OCI-LY7 (cell line): ENCODE measurements at regions not wholly inside any gene's neighbourhood (a gene's known extent, or its start where the extent isn't known, plus 50 kb on each side); places are given as distances from the start of the nearest gene placed in this dataset.

Experiments
- BruUV-seq: library from RNA; stranded (reverse); fragments of 400-500 nt; replicated peaks from 2 replicates; lab custom pipeline; 2021; lab: Mats Ljungman, UMichigan
- CTCF ChIA-PET: fragments of 300-600 bp; sonication (Branson Sonifier 250); formaldehyde crosslinking; loops from one replicate; lab custom pipeline; 2022; ENCODE audit warnings: antibody characterized with exemption; ENCODE audit not compliant: unreplicated experiment; lab: Charles Lee
- POLR2A ChIA-PET: fragments of 300-600 bp; sonication (Branson Sonifier 250); formaldehyde crosslinking; loops from one replicate; lab custom pipeline; 2022; ENCODE audit warnings: antibody characterized with exemption; lab: Charles Lee
- DNase-seq: peaks from one replicate; pipeline ENCODE4 v3.0.0-alpha.2; 2015; ENCODE audit warnings: low spot score
- H2AFZ ChIP-seq: fragments of 200-600 bp; sonication (generic), shearing (Covaris generic); 2 replicates; pipeline ENCODE4 v1.6.1; 2014; ENCODE audit warnings: mild to moderate bottlenecking, antibody characterized with exemption, low read length, moderate library complexity
- H3K27ac ChIP-seq: fragments of 200-600 bp; sonication (generic); 2 replicates; pipeline ENCODE4 v1.5.1; 2014; ENCODE audit warnings: mixed run types, low read depth, mild to moderate bottlenecking, moderate library complexity, low read length, inconsistent platforms; ENCODE audit not compliant: poor library complexity, severe bottlenecking
- H3K36me3 ChIP-seq: fragments of 200-600 bp; sonication (generic); 2 replicates; pipeline ENCODE4 v1.6.1; 2014; ENCODE audit warnings: mild to moderate bottlenecking, antibody characterized with exemption, low read length, moderate library complexity, mixed read lengths; ENCODE audit not compliant: insufficient read depth
- H3K4me1 ChIP-seq: fragments of 200-600 bp; sonication (generic); 2 replicates; pipeline ENCODE4 v1.5.1; 2014; ENCODE audit warnings: mild to moderate bottlenecking, low read length; ENCODE audit not compliant: insufficient read depth, poor library complexity, severe bottlenecking
- H3K4me2 ChIP-seq: fragments of 200-600 bp; sonication (generic); 2 replicates; pipeline ENCODE4 v1.6.1; 2014; ENCODE audit warnings: mild to moderate bottlenecking, low read length
- H3K4me3 ChIP-seq: fragments of 200-600 bp; sonication (generic); 2 replicates; pipeline ENCODE4 v1.5.1; 2014; ENCODE audit warnings: mild to moderate bottlenecking, low read depth, low read length; ENCODE audit not compliant: poor library complexity, severe bottlenecking
- H3K79me2 ChIP-seq: fragments of 200-600 bp; sonication (generic); 2 replicates; pipeline ENCODE4 v1.6.1; 2016; ENCODE audit warnings: low read depth, mild to moderate bottlenecking, low read length, moderate library complexity, mixed read lengths; ENCODE audit not compliant: insufficient read depth
- H3K9me2 ChIP-seq: fragments of 200-600 bp; sonication (generic); 2 replicates; pipeline ENCODE4 v1.6.1; 2016; ENCODE audit warnings: mild to moderate bottlenecking, low read length, mixed read lengths; ENCODE audit not compliant: insufficient read depth
- H3K9me3 ChIP-seq: fragments of 200-600 bp; sonication (generic); 2 replicates; pipeline ENCODE4 v1.6.1; 2014; ENCODE audit warnings: mild to moderate bottlenecking, mixed run types, low read length, mixed read lengths
- H4K20me1 ChIP-seq: fragments of 200-600 bp; sonication (generic); 2 replicates; pipeline ENCODE4 v1.6.1; 2014; ENCODE audit warnings: mild to moderate bottlenecking, antibody characterized with exemption, low read length, moderate library complexity, mixed read lengths; ENCODE audit not compliant: insufficient read depth
- EZH2phosphoT487 ChIP-seq: fragments of 200-600 bp; sonication (generic); IDR thresholded peaks from 2 replicates; pipeline ENCODE4 v1.6.1; 2018; ENCODE audit warnings: low read depth, borderline replicate concordance, mild to moderate bottlenecking, mixed run types, antibody characterized with exemption, low read length, moderate library complexity, mixed read lengths
- intact Hi-C: fragments of 100-400 bp; cut with micrococcal nuclease; formaldehyde crosslinking; loops from one replicate; pipeline ENCODE4 v1.10.0; 2022; ENCODE audit not compliant: unreplicated experiment
- TF ChIP-seq, protein P1 (sequence below): fragments of 200-600 bp; sonication (generic); conservative IDR thresholded peaks from 2 replicates; pipeline ENCODE4 v1.5.1; 2014; ENCODE audit warnings: mild to moderate bottlenecking, antibody characterized with exemption, low read length, moderate library complexity, mixed read lengths

- Histone ChIP-seq H3K4me3 (no peak overlapping the region), H3K36me3 (no peaks in the 10 kb centered on the region), H3K9me2 (no peaks in the 10 kb centered on the region), H3K79me2 (no peaks in the 10 kb centered on the region), H2AFZ (no peak overlapping the region), H4K20me1 (no peaks in the 10 kb centered on the region), H3K27ac (no peak overlapping the region), H3K4me2 (no peak overlapping the region), H3K4me1 (no peaks in the 10 kb centered on the region), H3K9me3 (no peaks in the 10 kb centered on the region)
- BruUV-seq, result no TSS peak
- intact Hi-C loops, result no loop called here
- CTCF ChIA-PET, result no interaction called here
- TF ChIP-seq, protein P1, sequence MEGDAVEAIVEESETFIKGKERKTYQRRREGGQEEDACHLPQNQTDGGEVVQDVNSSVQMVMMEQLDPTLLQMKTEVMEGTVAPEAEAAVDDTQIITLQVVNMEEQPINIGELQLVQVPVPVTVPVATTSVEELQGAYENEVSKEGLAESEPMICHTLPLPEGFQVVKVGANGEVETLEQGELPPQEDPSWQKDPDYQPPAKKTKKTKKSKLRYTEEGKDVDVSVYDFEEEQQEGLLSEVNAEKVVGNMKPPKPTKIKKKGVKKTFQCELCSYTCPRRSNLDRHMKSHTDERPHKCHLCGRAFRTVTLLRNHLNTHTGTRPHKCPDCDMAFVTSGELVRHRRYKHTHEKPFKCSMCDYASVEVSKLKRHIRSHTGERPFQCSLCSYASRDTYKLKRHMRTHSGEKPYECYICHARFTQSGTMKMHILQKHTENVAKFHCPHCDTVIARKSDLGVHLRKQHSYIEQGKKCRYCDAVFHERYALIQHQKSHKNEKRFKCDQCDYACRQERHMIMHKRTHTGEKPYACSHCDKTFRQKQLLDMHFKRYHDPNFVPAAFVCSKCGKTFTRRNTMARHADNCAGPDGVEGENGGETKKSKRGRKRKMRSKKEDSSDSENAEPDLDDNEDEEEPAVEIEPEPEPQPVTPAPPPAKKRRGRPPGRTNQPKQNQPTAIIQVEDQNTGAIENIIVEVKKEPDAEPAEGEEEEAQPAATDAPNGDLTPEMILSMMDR, result no peak
- TF ChIP-seq EZH2phosphoT487, result no peak
- POLR2A ChIA-PET, result interaction anchor here (0.5 kb wide), 1 partner anchor 268 kb away, joined by 3 read pairs; no protein-coding TSS in a partner anchor
- DNase-seq, result no peak
These were observed 67.3 kb downstream of the ACKR3 start for GRCh38 chr2:236636714-236637470.

DNA sequence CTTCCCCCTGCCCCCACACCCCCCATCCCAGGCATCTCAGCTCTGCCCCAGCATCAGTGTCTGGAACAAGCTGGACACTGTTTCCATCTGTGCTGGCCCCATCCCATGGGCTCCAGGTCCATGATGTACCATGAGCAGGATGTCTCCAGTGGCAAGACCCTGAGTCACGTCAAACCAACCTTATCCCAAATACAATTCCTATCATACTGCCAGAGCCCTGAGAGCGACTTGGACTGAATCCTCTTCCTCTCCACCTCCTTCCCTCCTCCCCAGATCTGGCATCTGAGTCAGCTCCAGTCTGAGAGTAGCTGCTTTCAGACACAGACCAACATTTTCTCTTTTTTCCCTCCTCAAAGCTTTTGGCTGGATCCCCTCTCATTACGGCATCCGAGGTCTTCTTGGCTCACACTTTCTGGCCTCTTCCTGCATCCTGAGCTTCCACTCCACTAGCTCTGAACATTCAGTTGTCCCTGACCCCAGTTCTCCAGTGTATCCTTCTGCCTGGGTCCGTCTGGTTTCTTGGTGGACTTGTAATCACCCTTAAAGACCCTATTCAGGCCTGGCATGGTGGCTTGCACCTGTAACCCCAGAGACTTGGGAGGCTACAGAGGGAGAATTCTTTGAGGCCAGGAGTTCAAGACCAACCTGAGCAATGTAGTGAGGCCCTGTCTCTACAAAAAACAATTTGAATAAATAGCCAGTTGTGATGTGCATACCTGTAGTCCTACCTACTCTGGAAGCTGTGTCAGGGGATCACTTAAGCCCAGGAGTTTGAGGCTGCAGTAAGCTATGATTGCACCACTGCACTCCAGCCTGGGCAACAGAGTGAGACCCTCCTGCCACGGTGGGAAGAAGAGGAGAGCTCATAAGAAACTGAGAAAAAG, 68.3 kb downstream of the ACKR3 start:
- DNase-seq, result no peak
- ChIA-PET POLR2A (interaction anchor here (0.5 kb wide), 1 partner anchor 267 kb away, joined by 3 read pairs; no protein-coding TSS in a partner anchor), CTCF (no interaction called here)
- TF ChIP-seq, protein P1, result no peak
- TF ChIP-seq EZH2phosphoT487, result no peak
- BruUV-seq, result no TSS peak
- no peaks in the 10 kb centered on the region for H3K36me3 ChIP-seq
- H3K79me2 ChIP-seq, result no peaks in the 10 kb centered on the region
- intact Hi-C loops, result no loop called here
- no peak overlapping the region for H3K27ac ChIP-seq
- H3K4me1 ChIP-seq, result no peaks in the 10 kb centered on the region
- no peaks in the 10 kb centered on the region for H3K9me2 ChIP-seq
- no peak overlapping the region for H3K4me3 ChIP-seq
- no peaks in the 10 kb centered on the region for H3K9me3 ChIP-seq
- H3K4me2 ChIP-seq, result no peak overlapping the region
- no peak overlapping the region for H2AFZ ChIP-seq
- H4K20me1 ChIP-seq, result no peaks in the 10 kb centered on the region
